ENCODE measurements at regions not wholly inside any gene's neighbourhood (a gene's known extent, or its start where the extent isn't known, plus 50 kb on each side); places are given as distances from the start of the nearest gene placed in this dataset.

- no peaks in the 10 kb centered on the region for H3K36me3 Mint-ChIP-seq (ENCODE audit: low read depth)
Measured at GRCh38 chr13:100746953-100747683, 72.5 kb upstream of the TMTC4 start.

GRCh38 chr13:100738176-100738855 lies 63.7 kb upstream of the TMTC4 start:
- Mint-ChIP-seq H3K27ac (ENCODE audit: unreplicated experiment) (no peak overlapping the region), H3K9me3 (peaks cover 3% of the 10 kb centered on the region), H3K4me1 (no peaks in the 10 kb centered on the region), H3K36me3 (ENCODE audit: low read depth) (no peaks in the 10 kb centered on the region), H3K4me3 (no peak overlapping the region), H3K27me3 (ENCODE audit: low read depth) (no peaks in the 10 kb centered on the region)
- no peak for TF ChIP-seq CTCF (conservative IDR thresholded peaks at IDR 0.05)
- no peak for DNase-seq (ENCODE audit: low read depth, low spot score)

More at GRCh38 chr13:100746953-100747683, 72.5 kb upstream of the TMTC4 start:
- no peak for TF ChIP-seq CTCF (conservative IDR thresholded peaks at IDR 0.05)
- Mint-ChIP-seq H3K4me1 (no peaks in the 10 kb centered on the region), H3K4me3 (no peak overlapping the region), H3K27me3 (ENCODE audit: low read depth) (no peaks in the 10 kb centered on the region), H3K27ac (ENCODE audit: unreplicated experiment) (no peak overlapping the region), H3K9me3 (no peaks in the 10 kb centered on the region)
- no peak for DNase-seq (ENCODE audit: low read depth, low spot score)

- H3K27me3 Mint-ChIP-seq (ENCODE audit: low read depth), result no peaks in the 10 kb centered on the region
- TF ChIP-seq CTCF (conservative IDR thresholded peaks at IDR 0.05), result no peak
- no peak for DNase-seq (ENCODE audit: low read depth, low spot score)
- H3K27ac Mint-ChIP-seq (ENCODE audit: unreplicated experiment), result no peak overlapping the region
- peaks cover 3% of the 10 kb centered on the region for H3K36me3 Mint-ChIP-seq (ENCODE audit: low read depth)
- no peaks in the 10 kb centered on the region for H3K4me1 Mint-ChIP-seq
- peaks cover 7% of the 10 kb centered on the region for H3K9me3 Mint-ChIP-seq
- H3K4me3 Mint-ChIP-seq, result no peak overlapping the region
Measured at GRCh38 chr13:100735494-100735893, 60.9 kb upstream of the TMTC4 start.

GRCh38 chr13:100734194-100734720 lies 59.7 kb upstream of the TMTC4 start:
- H3K27ac Mint-ChIP-seq (ENCODE audit: unreplicated experiment), result no peak overlapping the region
- peaks cover 4% of the 10 kb centered on the region for H3K9me3 Mint-ChIP-seq
- H3K27me3 Mint-ChIP-seq (ENCODE audit: low read depth), result no peaks in the 10 kb centered on the region
- no peaks in the 10 kb centered on the region for H3K4me1 Mint-ChIP-seq
- TF ChIP-seq CTCF (conservative IDR thresholded peaks at IDR 0.05), result no peak
- H3K36me3 Mint-ChIP-seq (ENCODE audit: low read depth), result peaks cover 3% of the 10 kb centered on the region
- H3K4me3 Mint-ChIP-seq, result no peak overlapping the region
- no peak for DNase-seq (ENCODE audit: low read depth, low spot score)

DNA sequence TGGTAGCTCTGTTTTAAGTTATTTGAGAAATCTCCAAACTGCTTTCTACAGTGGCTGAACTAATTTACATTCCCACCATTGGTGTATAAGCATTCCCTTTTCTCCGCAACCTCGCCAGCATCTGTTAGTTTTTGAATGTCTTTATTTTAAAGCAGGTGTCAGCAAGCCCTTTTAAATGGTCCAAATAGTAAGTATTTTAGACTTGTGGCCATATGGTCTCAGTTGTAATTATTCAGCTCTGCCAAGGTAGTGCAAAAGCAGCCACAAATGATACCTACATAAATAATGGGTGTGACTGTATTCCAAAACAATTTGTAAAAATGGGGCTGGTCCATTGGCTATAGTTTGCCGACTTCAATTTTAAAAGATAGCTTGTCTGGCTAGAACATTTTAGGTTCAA lies 58.7 kb upstream of the TMTC4 start:
- Mint-ChIP-seq H3K4me1 (no peaks in the 10 kb centered on the region), H3K9me3 (peaks cover 7% of the 10 kb centered on the region), H3K27me3 (ENCODE audit: low read depth) (no peaks in the 10 kb centered on the region), H3K27ac (ENCODE audit: unreplicated experiment) (no peak overlapping the region), H3K4me3 (no peak overlapping the region), H3K36me3 (ENCODE audit: low read depth) (peaks cover 6% of the 10 kb centered on the region)
- no peak for TF ChIP-seq CTCF (conservative IDR thresholded peaks at IDR 0.05)
- no peak for DNase-seq (ENCODE audit: low read depth, low spot score)

All from neural crest cell (in vitro differentiated cells).